ENCODE measurements at regions not wholly inside any gene's neighbourhood (a gene's known extent, or its start where the extent isn't known, plus 50 kb on each side); places are given as distances from the start of the nearest gene placed in this dataset.

GRCh38 chr1:228923973-228924686, 188.9 kb downstream of the RHOU start:
- DNase-seq, result no peak

- DNase-seq, result no peak
These were observed 190.4 kb downstream of the RHOU start for GRCh38 chr1:228925691-228926090.

- DNase-seq, result no peak
These were observed 192.1 kb downstream of the RHOU start for GRCh38 chr1:228927421-228927820.

GRCh38 chr1:228927946-228928898, 192.9 kb downstream of the RHOU start:
- no peak for DNase-seq

- no peak for DNase-seq
These were observed 194.3 kb downstream of the RHOU start for GRCh38 chr1:228929476-228930027.

GRCh38 chr1:228930479-228930957, 195.2 kb downstream of the RHOU start:
- DNase-seq, result no peak

GRCh38 chr1:228933753-228934152, 198.5 kb downstream of the RHOU start:
- no peak for DNase-seq

GRCh38 chr1:228935198-228935663, 200.0 kb downstream of the RHOU start:
- no peak for DNase-seq

- no peak for DNase-seq
These were observed 200.8 kb downstream of the RHOU start for GRCh38 chr1:228935855-228936727.

GRCh38 chr1:228936881-228937280, 201.6 kb downstream of the RHOU start:
- DNase-seq, result no peak

- no peak for DNase-seq
These were observed 202.1 kb downstream of the RHOU start for GRCh38 chr1:228937351-228937750.

- DNase-seq, result no peak
These were observed 202.7 kb downstream of the RHOU start for GRCh38 chr1:228937851-228938536.

- no peak for DNase-seq
These were observed 203.2 kb downstream of the RHOU start for GRCh38 chr1:228938537-228938901.

- DNase-seq, result no peak
These were observed 203.9 kb downstream of the RHOU start for GRCh38 chr1:228939001-228939691.

GRCh38 chr1:228939881-228940392, 204.7 kb downstream of the RHOU start:
- DNase-seq, result no peak

- no peak for DNase-seq
These were observed 205.2 kb downstream of the RHOU start for GRCh38 chr1:228940526-228940925.

GRCh38 chr1:228940926-228941325, 205.6 kb downstream of the RHOU start:
- no peak for DNase-seq

- no peak for DNase-seq
These were observed 206.4 kb downstream of the RHOU start for GRCh38 chr1:228941666-228942065.

- DNase-seq, result no peak
These were observed 208.2 kb downstream of the RHOU start for GRCh38 chr1:228943436-228943835.

- no peak for DNase-seq
These were observed 209.0 kb downstream of the RHOU start for GRCh38 chr1:228944296-228944695.

GRCh38 chr1:228944935-228945371, 209.7 kb downstream of the RHOU start:
- DNase-seq, result peak; percentile 42

All from CD4-positive, alpha-beta T cell treated with Interleukin-15 for 1 hour (primary cell).